ENCODE measurements at regions not wholly inside any gene's neighbourhood (a gene's known extent, or its start where the extent isn't known, plus 50 kb on each side); places are given as distances from the start of the nearest gene placed in this dataset.

DNA sequence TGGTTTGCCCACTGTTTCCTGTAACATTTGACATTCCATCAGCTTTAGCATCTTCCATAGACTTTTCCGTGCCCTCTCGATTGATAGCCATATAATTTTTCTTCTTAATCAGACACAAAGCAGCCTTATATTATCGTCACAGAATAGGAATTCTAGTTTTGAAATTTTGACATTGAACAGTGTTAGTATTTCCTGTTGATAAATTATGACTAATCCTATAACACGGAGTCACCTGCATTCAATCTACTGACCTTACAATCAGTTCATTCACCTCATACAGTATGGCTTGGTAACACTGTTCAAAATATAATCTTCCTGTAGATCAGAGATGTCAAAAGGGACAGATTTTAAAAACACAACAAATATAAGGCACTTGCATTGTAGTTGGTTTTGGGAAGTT, 423.7 kb downstream of the C3orf38 start:
- FAIRE-seq (no peak), DNase-seq (no peak)
- Histone ChIP-seq H3K27ac (ENCODE audit: low read depth in 2 of 2, low read length in 2 of 2) (no peak overlapping the region), H3K27me3 (ENCODE audit: control insufficient read depth, insufficient read depth, low read length) (no peaks in the 10 kb centered on the region), H3K9ac (ENCODE audit: low read length in 3 of 3) (no peak overlapping the region), H3K4me1 (ENCODE audit: control insufficient read depth in 2 of 3, insufficient read depth in 2 of 3, low read depth in 1 of 3, low read length in 3 of 3) (no peaks in the 10 kb centered on the region), H3K9me3 (ENCODE audit: control insufficient read depth in 2 of 3, insufficient read depth in 1 of 3, low read length in 3 of 3) (no peaks in the 10 kb centered on the region), H3K36me3 (ENCODE audit: control insufficient read depth in 2 of 3, insufficient read depth in 3 of 3, low read length in 3 of 3) (no peaks in the 10 kb centered on the region), H3K4me3 (ENCODE audit: low read length in 3 of 3) (no peak overlapping the region)
- intact Hi-C loops (cut with DNase I) = no loop called here
- TF ChIP-seq, protein P1, sequence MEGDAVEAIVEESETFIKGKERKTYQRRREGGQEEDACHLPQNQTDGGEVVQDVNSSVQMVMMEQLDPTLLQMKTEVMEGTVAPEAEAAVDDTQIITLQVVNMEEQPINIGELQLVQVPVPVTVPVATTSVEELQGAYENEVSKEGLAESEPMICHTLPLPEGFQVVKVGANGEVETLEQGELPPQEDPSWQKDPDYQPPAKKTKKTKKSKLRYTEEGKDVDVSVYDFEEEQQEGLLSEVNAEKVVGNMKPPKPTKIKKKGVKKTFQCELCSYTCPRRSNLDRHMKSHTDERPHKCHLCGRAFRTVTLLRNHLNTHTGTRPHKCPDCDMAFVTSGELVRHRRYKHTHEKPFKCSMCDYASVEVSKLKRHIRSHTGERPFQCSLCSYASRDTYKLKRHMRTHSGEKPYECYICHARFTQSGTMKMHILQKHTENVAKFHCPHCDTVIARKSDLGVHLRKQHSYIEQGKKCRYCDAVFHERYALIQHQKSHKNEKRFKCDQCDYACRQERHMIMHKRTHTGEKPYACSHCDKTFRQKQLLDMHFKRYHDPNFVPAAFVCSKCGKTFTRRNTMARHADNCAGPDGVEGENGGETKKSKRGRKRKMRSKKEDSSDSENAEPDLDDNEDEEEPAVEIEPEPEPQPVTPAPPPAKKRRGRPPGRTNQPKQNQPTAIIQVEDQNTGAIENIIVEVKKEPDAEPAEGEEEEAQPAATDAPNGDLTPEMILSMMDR (IDR thresholded peaks at IDR 0.05; ENCODE audit: borderline replicate concordance, extremely low read depth, insufficient read depth) = no peak

- no peak overlapping the region for H3K27ac ChIP-seq (ENCODE audit: low read depth in 2 of 2, low read length in 2 of 2)
- FAIRE-seq (no peak), DNase-seq (no peak)
- H3K9me3 ChIP-seq (ENCODE audit: control insufficient read depth in 2 of 3, insufficient read depth in 1 of 3, low read length in 3 of 3) = no peaks in the 10 kb centered on the region
- TF ChIP-seq, protein P1 (IDR thresholded peaks at IDR 0.05; ENCODE audit: borderline replicate concordance, extremely low read depth, insufficient read depth) = no peak
- H3K36me3 ChIP-seq (ENCODE audit: control insufficient read depth in 2 of 3, insufficient read depth in 3 of 3, low read length in 3 of 3) = no peaks in the 10 kb centered on the region
- intact Hi-C loops (cut with DNase I) = no loop called here
- H3K27me3 ChIP-seq (ENCODE audit: control insufficient read depth, insufficient read depth, low read length) = no peaks in the 10 kb centered on the region
- H3K4me3 ChIP-seq (ENCODE audit: low read length in 3 of 3) = no peak overlapping the region
- no peak overlapping the region for H3K9ac ChIP-seq (ENCODE audit: low read length in 3 of 3)
- no peaks in the 10 kb centered on the region for H3K4me1 ChIP-seq (ENCODE audit: control insufficient read depth in 2 of 3, insufficient read depth in 2 of 3, low read depth in 1 of 3, low read length in 3 of 3)
These were observed 424.4 kb downstream of the C3orf38 start for GRCh38 chr3:88574146-88574545.

GRCh38 chr3:88584451-88584850, 434.7 kb downstream of the C3orf38 start:
- no peak for FAIRE-seq
- intact Hi-C loops (cut with DNase I) = no loop called here

More at GRCh38 chr3:88584451-88584850, 434.7 kb downstream of the C3orf38 start:
- Histone ChIP-seq H3K27ac (ENCODE audit: low read depth in 2 of 2, low read length in 2 of 2) (no peak overlapping the region), H3K9me3 (ENCODE audit: control insufficient read depth in 2 of 3, insufficient read depth in 1 of 3, low read length in 3 of 3) (no peaks in the 10 kb centered on the region), H3K9ac (ENCODE audit: low read length in 3 of 3) (no peak overlapping the region), H3K4me1 (ENCODE audit: control insufficient read depth in 2 of 3, insufficient read depth in 2 of 3, low read depth in 1 of 3, low read length in 3 of 3) (no peaks in the 10 kb centered on the region), H3K27me3 (ENCODE audit: control insufficient read depth, insufficient read depth, low read length) (no peaks in the 10 kb centered on the region), H3K4me3 (ENCODE audit: low read length in 3 of 3) (no peak overlapping the region), H3K36me3 (ENCODE audit: control insufficient read depth in 2 of 3, insufficient read depth in 3 of 3, low read length in 3 of 3) (no peaks in the 10 kb centered on the region)
- TF ChIP-seq, protein P1 (IDR thresholded peaks at IDR 0.05; ENCODE audit: borderline replicate concordance, extremely low read depth, insufficient read depth) = no peak
- no peak for DNase-seq
